Neural crest cell (in vitro differentiated cells): ENCODE measurements at regions not wholly inside any gene's neighbourhood (a gene's known extent, or its start where the extent isn't known, plus 50 kb on each side); places are given as distances from the start of the nearest gene placed in this dataset.
"Not testable (repeated sequence)": the region's sequence is repeated elsewhere in the genome, so short reads cannot be mapped to it uniquely, and the experiment has no call there.

Experiments
- DNase-seq: peaks from one replicate; pipeline ENCODE4 v3.0.0; 2021; ENCODE audit warnings: low read depth, mixed read lengths, low spot score
- H3K27ac Mint-ChIP-seq: one replicate; pipeline ENCODE4 v1.8.0; 2021; ENCODE audit warnings: mild to moderate bottlenecking, mixed read lengths; ENCODE audit not compliant: unreplicated experiment
- H3K27me3 Mint-ChIP-seq: 2 replicates; pipeline ENCODE4 v1.8.0; 2021; ENCODE audit warnings: low read depth, mild to moderate bottlenecking, mixed read lengths
- H3K36me3 Mint-ChIP-seq: 2 replicates; pipeline ENCODE4 v1.8.0; 2021; ENCODE audit warnings: low read depth, mild to moderate bottlenecking, mixed read lengths
- H3K4me1 Mint-ChIP-seq: 2 replicates; pipeline ENCODE4 v1.8.0; 2021; ENCODE audit warnings: mixed read lengths
- H3K4me3 Mint-ChIP-seq: one replicate; pipeline ENCODE4 v1.8.0; 2021; ENCODE audit warnings: mild to moderate bottlenecking, mixed read lengths
- H3K9me3 Mint-ChIP-seq: 2 replicates; pipeline ENCODE4 v1.8.0; 2021; ENCODE audit warnings: mixed read lengths
- TF ChIP-seq, protein P1 (sequence below): fragments of 200-600 bp; sonication (generic); conservative IDR thresholded peaks from 2 replicates; pipeline ENCODE4 v1.5.0; 2021; ENCODE audit warnings: antibody characterized with exemption, mild to moderate bottlenecking

DNA sequence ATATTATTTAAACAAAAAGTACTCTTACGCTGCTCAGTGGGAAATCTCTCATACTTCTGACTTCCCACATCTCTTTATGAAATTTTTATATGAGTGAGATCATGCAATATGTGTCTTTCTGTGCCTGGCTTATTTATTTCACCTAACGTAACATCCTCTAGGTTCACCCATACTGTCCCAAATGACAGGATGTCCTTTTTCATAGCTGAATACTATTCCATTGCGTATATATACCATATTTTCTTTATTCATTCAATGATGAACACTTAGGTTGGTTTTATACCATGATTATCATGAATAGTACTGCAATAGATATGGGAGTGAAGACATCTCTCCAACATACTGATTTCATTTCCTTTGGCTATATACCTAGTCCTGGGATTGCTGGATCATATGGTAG is 57.8 kb upstream of the TPP2 start:
- TF ChIP-seq, protein P1, sequence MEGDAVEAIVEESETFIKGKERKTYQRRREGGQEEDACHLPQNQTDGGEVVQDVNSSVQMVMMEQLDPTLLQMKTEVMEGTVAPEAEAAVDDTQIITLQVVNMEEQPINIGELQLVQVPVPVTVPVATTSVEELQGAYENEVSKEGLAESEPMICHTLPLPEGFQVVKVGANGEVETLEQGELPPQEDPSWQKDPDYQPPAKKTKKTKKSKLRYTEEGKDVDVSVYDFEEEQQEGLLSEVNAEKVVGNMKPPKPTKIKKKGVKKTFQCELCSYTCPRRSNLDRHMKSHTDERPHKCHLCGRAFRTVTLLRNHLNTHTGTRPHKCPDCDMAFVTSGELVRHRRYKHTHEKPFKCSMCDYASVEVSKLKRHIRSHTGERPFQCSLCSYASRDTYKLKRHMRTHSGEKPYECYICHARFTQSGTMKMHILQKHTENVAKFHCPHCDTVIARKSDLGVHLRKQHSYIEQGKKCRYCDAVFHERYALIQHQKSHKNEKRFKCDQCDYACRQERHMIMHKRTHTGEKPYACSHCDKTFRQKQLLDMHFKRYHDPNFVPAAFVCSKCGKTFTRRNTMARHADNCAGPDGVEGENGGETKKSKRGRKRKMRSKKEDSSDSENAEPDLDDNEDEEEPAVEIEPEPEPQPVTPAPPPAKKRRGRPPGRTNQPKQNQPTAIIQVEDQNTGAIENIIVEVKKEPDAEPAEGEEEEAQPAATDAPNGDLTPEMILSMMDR: no peak
- H3K27ac Mint-ChIP-seq: no peak overlapping the region
- peaks cover under 1% of the 10 kb centered on the region for H3K9me3 Mint-ChIP-seq
- peaks cover 5% of the 10 kb centered on the region for H3K27me3 Mint-ChIP-seq
- no peak overlapping the region for H3K4me3 Mint-ChIP-seq
- H3K36me3 Mint-ChIP-seq: no peaks in the 10 kb centered on the region
- H3K4me1 Mint-ChIP-seq: no peaks in the 10 kb centered on the region
- no peak for DNase-seq

DNA sequence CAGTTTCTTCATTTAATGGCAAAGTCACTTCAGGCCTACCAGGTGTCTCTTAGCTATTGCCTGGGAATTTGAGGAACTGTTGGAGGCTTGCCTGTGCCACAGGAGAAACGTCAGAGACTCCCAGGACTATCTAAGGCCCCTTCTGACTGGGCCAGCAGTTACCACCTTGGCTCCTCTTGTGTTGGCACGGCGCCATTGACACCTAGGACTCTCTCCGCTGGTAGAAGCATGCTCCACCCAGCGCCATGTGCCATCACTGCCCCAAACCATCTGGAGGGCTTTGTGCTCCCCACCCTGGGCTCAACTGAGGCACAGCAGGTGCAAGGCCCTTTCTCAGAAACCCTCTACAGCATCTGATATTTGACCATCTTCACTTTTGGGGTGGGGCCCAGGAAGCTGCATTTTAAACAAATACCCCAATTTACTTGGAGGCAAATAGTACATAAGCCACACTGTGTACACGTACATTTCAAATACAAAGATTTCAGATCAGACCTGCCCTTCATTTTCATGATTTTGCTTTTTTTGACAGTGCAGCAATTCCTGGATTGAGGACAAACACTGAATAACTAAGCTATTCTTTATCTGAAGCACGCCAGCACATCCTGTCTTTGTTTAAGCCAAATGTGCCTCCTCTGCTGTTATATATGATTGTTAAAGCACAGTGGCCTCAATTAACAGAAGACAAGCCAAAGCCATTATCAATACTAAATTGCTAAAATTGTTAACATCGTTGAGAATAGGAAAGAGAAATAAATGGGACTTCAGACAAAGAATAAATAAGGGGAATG is 59.9 kb upstream of the TPP2 start:
- H3K4me3 Mint-ChIP-seq: no peak overlapping the region
- no peak overlapping the region for H3K27ac Mint-ChIP-seq
- no peaks in the 10 kb centered on the region for H3K4me1 Mint-ChIP-seq
- TF ChIP-seq, protein P1: no peak
- no peaks in the 10 kb centered on the region for H3K36me3 Mint-ChIP-seq
- peaks cover 10% of the 10 kb centered on the region for H3K27me3 Mint-ChIP-seq
- no peak for DNase-seq
- H3K9me3 Mint-ChIP-seq: no peaks in the 10 kb centered on the region

DNA sequence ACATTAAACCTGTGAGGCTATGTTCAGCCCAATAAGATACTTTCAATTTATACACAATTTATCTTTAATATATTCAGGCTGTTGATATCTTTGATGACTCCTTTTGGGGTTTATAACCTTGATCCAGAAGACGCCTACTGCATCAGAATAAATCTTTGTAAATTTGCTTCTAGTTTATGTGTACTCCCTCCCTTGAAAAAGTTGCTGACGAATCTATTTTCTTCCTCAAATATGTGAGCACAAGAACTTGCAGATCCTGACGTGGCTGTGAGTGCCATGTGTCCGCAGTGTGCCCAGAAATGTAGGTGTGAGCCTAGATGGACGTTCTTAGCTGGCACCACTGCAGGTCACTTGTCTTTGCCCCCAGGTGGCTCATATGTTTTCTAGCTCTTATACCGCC is 60.6 kb upstream of the TPP2 start:
- H3K27ac Mint-ChIP-seq: no peak overlapping the region
- TF ChIP-seq, protein P1: no peak
- DNase-seq: no peak
- no peaks in the 10 kb centered on the region for H3K9me3 Mint-ChIP-seq
- H3K27me3 Mint-ChIP-seq: peaks cover 10% of the 10 kb centered on the region
- no peak overlapping the region for H3K4me3 Mint-ChIP-seq
- no peaks in the 10 kb centered on the region for H3K36me3 Mint-ChIP-seq
- H3K4me1 Mint-ChIP-seq: no peaks in the 10 kb centered on the region

DNA sequence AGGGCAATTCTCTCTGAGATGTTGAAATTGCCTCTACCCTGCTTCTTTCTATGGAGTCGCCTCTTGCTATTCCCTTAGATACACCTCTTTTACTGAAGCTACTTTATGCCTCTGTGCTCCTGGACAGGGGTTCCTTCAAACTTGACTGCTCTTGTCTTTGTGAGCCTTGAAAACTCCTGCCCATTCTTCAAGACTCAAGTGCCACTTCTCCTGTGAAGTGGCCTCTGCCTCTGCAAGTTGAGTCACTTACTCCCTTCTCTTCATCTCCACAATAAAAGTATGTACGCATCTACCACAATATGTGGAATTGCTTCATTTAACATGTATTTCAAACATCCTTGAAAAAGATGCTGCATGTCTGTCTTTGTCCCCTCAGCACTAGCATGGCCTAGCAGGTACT is 66.0 kb upstream of the TPP2 start:
- Mint-ChIP-seq H3K27me3 (peaks cover 10% of the 10 kb centered on the region), H3K36me3 (no peaks in the 10 kb centered on the region), H3K4me1 (no peaks in the 10 kb centered on the region), H3K9me3 (no peaks in the 10 kb centered on the region), H3K4me3 (no peak overlapping the region), H3K27ac (no peak overlapping the region)
- DNase-seq: no peak
- TF ChIP-seq, protein P1: no peak

DNA sequence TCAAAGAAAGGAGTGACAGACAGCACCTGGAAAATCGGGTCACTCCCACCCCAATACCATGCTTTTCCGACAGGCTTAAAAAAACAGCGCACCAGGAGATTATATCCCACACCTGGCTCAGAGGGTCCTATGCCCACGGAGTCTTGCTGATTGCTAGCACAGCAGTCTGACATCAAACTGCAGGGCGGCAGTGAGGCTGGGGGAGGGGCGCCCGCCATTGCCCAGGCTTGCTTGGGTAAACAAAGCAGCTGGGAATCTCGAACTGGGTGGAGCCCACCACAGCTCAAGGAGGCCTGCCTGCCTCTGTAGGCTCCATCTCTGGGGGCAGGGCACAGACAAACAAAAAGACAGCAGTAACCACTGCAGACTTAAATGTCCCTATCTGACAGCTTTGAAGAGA is 74.5 kb upstream of the TPP2 start:
- not testable (repeated sequence) for H3K27ac Mint-ChIP-seq, H3K36me3 Mint-ChIP-seq, H3K27me3 Mint-ChIP-seq, H3K4me3 Mint-ChIP-seq, DNase-seq, H3K9me3 Mint-ChIP-seq, H3K4me1 Mint-ChIP-seq

DNA sequence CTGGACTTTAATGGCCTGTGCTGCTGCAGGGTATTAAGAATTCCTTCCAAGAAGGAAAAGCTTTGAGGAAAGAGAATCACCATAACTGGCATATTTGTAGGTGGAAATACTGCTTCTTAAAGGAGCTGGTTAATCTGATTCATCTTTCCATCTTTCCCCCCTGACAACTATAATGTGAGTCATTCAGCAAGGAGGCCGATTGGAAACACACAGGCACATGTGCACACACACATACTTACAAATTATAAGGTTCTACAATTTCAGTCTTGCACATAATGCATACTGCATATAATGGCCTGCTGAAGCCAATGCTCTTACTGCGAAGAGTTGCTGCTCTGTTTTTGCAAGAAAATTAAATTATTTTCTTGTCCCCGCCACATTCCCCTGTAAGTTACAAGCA is 78.8 kb upstream of the TPP2 start:
- H3K36me3 Mint-ChIP-seq: no peaks in the 10 kb centered on the region
- no peak for DNase-seq
- no peak overlapping the region for H3K4me3 Mint-ChIP-seq
- no peak overlapping the region for H3K27ac Mint-ChIP-seq
- no peaks in the 10 kb centered on the region for H3K4me1 Mint-ChIP-seq
- peaks cover 2% of the 10 kb centered on the region for H3K27me3 Mint-ChIP-seq
- no peaks in the 10 kb centered on the region for H3K9me3 Mint-ChIP-seq
- TF ChIP-seq, protein P1: no peak
